ENCODE measurements at regions not wholly inside any gene's neighbourhood (a gene's known extent, or its start where the extent isn't known, plus 50 kb on each side); places are given as distances from the start of the nearest gene placed in this dataset.

DNA sequence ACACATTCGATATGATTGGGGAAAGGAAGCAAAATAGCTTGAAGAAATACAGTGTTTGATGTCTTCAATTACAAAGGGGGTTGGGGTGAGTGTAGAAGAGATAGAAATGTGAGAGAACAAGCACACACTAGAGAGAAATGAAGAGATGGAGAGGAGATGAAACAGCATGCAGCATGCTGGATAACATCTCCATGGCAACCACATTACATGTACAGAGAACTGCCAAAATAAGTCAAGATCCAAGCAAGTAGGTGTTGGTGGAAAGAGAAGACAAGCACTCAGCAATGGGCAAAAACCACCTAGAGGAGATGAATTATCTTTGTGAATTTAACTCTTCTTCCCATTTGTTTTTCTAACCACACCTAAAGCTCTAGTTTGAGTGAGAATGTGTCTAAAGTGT is 289.8 kb downstream of the GRIN2B start:
- DNase-seq (ENCODE audit: low read depth in 2 of 3, low spot score in 2 of 3) = no peak

DNA sequence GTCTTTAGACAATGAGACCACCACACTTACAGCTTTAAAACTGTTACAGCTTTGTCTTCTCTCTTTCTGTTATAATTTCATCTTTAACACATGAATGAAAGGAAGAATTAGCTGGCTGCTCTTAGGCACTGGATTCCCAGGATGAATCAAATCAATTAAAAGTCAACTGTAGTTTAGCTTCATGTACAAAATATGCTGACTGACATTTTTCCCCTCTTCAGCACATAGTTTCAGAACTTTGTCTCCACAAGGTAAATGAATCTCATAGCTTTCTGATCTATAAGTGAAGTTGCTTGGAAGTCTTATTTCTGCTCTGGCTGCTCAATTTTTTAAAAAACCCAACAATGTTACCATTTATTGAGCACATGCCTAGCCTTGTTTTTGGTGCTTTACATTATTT is 293.8 kb downstream of the GRIN2B start:
- DNase-seq (ENCODE audit: low read depth in 2 of 3, low spot score in 2 of 3) = no peak

DNA sequence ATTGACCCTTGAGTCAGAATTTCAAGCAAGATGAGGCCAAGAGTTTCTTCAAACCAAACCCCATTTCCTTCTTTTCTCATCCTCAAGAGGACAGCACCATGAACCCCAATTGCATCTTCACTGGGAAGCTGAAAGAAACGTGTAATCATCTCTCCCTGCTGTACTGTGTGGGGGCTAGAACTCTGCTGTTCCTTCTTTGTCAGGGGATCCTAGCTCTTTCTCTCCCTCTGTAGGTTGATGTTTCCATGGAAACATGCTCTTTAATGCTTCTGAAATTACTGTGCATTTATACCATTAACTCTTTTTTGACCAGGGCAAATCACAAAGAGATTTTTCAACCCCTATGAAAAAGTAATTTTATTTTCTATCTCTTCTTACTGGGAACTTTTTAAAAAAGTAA is 295.1 kb downstream of the GRIN2B start:
- DNase-seq (ENCODE audit: low read depth in 2 of 3, low spot score in 2 of 3) = no peak

DNA sequence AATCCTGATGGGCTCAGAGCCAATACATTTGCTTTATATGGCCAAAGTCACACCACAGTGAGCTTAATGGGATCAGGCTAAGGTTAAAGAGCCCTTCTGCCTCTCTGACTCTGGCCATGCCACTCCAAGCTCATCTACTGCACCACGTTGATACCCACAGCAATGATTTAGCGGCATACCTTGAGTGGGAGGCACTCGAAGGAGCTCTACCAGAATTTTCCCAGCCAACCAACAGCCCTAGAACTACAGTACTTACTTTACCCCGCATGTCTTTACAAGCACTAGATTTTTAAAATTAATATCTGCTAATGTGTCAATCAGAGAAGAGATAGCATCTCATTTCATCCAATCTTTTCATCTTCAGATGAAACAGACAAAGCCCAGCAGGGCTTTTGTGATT is 300.5 kb downstream of the GRIN2B start:
- DNase-seq (ENCODE audit: low read depth in 2 of 3, low spot score in 2 of 3) = no peak

DNA sequence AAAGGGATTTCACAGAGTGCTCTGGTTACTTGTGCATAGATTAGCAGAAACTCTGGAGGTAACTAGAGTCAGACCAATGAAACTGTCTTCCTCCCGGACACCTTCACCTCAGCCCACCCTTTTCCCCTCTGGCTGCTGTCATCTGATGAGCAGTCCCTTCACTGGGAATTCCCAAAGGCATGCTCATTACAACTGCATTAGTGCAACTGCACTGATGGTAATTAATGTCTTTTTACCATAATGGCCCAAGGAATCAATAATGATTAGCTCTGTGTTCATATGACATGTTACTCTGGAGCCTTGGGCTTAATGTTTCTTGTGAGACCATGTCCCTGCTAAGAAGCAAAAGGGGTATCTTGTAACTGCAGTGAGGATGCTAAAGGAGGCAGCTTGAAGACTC is 304.5 kb downstream of the GRIN2B start:
- no peak for DNase-seq (ENCODE audit: low read depth in 2 of 3, low spot score in 2 of 3)

DNA sequence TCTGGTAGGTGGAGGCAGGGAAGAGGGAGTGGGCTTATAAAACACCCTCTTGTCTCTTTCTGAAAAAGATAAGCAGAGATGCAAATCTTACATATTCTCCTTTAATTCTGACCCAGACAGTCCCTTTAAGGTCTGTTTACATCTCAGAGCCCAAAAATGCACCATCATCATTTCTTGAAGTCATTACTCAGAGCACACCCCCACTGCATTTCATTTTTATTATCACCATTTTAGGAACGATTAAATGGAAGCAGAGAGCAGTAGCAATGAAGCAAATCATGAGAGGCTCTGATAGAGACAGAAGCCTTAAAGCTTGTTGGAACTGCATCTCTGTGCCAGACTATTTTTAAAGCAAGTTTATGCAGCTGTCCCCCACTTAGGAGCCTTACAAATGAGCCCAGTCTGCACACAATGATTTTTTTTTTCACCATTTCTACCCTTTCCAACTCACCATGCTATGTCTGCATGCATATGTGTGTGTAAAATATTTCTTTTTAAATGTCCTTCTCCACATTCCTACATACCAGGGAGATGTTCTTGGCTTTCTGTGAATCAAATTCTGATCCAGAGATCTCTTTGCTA is 311.0 kb downstream of the GRIN2B start:
- DNase-seq (ENCODE audit: low read depth in 2 of 3, low spot score in 2 of 3) = no peak

DNA sequence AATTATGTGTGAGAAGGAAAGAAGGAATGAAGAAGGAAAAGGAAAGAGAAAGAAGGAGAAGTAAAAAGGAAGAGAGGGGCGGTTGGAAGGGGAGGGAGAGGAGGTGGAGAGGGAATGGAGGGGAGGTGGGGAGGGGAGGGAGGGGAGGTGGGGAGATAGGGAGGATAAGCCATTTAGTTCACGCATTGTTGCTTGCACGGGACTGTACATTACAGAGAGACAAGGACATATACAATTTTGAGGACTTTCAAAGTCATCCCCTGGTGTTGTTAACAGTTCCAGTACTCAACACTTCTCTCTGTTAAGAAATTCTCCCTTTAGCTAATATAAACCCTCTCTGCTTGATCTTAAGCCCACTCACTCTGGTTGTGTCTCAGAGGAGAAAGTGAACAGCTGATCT is 312.5 kb downstream of the GRIN2B start:
- no peak for DNase-seq (ENCODE audit: low read depth in 2 of 3, low spot score in 2 of 3)

DNA sequence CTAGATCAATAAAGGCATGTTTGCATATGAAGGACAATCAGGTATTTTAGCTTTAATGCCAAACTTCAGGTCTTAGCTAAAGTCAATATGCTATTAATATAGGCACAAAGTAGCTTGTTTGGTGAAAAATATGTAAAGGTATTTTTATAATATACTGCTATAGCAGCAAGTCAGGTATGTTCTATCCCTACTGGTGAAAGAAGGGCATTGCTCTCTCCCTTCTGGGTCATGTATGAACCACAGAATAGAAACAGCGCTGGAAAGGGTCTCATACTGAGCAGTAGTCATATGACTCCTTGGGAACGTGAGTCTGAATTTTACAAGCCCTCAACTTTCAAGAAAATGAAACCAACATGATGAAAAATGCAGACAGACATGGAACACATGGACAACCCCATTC is 314.6 kb downstream of the GRIN2B start:
- DNase-seq (ENCODE audit: low read depth in 2 of 3, low spot score in 2 of 3) = no peak

DNA sequence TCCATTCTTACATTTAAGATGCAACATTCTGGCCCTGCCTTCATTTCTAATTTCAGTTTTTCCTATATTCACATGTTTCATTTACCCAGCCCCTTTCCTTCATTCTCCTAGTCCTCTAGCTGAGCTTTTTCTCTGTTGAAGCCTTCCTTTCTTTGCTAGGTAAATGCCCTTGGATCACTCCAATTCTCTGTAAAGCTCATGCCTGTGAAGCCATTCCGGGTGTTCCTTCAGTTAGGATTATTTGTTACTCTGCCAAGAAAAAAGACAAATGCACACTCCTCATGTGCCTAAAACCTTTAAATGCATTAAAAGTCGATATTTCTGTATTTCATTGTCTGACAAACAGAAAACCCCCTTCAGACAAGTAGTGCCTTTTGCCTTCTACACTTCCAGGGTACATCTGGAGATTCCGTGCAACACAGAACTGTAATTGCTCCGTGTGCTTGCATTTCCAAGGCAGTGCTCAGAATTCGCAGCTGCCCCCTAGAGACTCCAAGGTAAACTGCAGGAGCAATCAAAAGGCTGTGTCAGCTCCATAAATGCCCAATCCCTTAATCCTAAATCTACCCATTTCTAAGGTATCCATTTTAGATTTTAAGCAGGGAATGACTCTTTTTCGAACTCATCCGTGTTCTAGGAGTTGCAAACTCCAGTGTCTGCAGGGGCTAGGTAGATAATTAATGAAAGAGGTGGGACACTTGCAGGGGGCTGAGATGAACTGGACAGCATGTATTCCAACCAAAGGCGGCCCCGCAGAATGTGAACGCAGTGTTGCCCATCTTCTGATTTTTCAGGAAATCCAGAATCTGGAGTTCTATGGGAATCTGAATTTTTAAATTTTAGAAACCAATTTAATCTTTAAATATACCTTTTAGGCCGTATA is 320.2 kb downstream of the GRIN2B start:
- DNase-seq (ENCODE audit: low read depth in 2 of 3, low spot score in 2 of 3) = peak in 2 of 3 donors; percentile 11 to 45

DNA sequence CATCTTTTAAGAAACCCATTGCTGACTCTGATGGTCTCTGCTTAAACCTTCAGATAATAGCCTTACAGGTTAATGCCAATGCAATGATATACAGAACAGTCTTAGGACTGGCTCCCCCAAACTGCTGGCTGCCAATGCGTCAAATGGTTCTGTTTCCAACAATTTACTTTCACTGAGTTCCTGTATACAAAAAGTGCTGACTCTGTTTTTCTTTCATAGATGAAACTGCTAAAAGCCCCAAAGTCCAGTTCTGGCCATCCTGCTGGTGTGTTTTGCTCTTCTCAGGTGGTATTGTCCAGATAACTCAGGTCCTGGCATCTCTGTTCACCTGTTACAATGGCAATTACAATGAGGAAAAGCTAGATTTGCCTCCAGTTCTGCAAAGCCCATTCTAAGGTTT is 326.9 kb downstream of the GRIN2B start:
- no peak for DNase-seq (ENCODE audit: low read depth in 2 of 3, low spot score in 2 of 3)

DNA sequence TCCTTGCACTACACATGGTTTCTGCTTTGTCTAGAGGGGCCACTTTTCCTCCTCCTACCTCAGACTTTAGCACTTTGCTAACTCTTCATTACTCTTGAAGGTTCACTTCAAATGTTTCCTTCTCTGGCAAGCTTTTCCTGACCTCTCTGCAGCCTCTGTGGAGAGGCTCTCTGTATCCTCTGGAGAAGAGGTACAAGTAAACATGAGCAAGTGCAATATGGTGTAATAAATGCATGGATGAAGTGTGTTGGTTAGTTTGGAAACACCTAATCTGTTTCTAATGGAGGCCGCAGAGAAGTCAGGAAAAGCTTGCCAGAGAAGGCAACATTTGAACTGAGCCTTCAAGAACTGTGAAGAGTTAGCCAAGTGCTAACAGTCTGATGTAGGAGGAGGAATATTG is 329.3 kb downstream of the GRIN2B start:
- DNase-seq (ENCODE audit: low read depth in 2 of 3, low spot score in 2 of 3) = no peak

DNA sequence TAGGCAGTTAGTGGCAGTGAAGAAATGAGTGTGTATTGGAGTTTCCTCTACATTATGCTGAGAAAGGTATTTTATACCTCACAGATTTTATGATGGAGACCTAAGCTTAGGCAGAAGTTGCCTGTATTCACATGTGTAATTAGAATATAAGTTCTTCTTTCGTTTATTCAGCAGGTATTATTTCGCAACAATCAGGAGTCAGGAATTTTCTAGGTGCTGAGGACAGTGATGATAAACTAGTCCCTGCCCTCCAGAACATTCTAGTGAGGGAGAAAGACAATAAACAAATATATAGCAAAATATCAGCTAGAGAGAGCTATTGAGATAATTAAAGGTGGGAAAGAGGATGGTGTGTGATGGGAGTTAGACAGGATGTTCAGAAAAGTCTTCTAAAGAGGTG is 345.7 kb downstream of the GRIN2B start:
- no peak for DNase-seq (ENCODE audit: low read depth in 2 of 3, low spot score in 2 of 3)

DNA sequence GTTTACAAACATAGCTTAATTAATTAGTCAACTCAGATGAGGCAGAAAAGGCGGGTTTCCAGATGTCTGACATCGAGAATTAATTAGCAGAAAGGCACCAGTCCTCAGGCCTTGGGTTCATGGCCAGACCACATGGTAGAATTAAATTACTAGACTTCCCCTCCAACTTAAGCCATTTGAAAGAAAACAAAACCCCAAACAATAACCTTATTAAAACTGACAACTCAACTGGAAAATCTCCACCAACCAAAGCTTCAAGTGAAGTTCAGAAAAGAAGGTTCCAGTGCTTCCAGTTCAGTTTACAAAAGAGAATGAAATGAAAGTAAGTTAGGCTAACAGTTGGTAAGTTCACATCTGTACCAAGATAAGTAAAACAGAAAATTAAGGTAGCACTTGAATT is 349.5 kb downstream of the GRIN2B start:
- DNase-seq (ENCODE audit: low read depth in 2 of 3, low spot score in 2 of 3) = no peak

DNA sequence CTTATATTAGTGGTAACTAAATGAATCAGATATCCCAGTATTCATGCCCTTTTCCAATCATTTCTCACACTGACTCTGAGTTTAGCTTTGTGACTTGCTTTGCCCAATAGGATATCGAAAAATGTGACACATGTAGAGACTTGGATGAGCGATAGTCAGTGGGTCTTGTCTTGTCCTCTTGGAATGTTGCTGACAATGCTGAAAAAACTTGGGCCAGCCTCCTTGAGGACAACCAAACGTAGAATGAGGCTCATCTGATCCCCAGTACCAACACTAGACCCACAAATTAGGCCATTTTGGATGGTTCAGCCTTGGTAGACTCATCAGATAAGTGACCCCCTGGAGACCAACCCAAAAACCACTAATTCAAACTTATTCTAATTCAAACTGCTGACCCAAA is 351.0 kb downstream of the GRIN2B start:
- no peak for DNase-seq (ENCODE audit: low read depth in 2 of 3, low spot score in 2 of 3)

DNA sequence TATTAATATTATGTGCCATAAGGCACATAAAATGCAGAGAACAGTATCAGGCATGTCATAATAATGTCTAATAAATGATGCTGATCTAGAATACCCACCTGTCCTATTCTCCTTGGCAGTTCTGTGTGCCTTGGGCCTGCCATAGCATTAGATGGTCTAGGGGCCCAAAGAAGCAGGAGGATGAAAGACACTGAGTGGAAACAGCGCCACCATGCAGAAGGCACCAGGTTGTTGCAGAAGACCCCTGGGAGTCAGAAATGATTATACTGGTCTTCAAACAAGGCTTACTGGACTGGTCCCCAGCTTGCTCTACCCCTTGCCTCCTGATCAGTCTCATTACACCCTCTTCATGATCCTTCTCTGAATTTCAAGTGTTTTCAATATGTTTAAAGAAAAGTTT is 353.3 kb downstream of the GRIN2B start:
- DNase-seq (ENCODE audit: low read depth in 2 of 3, low spot score in 2 of 3) = no peak

DNA sequence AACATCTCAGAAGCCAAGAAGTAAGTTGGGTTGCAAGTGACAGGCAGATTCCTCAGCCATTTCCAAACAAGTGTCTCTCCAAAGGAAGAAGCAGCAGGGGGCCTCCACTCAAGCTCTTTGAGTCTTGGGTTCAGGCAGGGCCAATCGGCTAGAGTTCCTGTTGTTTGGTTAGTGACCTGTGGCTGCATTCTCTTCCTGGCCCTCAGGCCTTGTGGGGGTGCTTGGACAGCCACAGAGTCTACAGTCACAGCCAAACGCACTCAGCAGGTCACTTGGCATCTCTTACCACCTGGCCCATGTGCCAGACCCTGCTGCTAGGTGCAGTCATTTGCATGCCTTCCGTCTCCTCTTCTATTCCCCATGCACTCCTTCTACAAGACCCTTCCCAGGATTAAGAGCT is 353.9 kb downstream of the GRIN2B start:
- DNase-seq (ENCODE audit: low read depth in 2 of 3, low spot score in 2 of 3) = no peak

DNA sequence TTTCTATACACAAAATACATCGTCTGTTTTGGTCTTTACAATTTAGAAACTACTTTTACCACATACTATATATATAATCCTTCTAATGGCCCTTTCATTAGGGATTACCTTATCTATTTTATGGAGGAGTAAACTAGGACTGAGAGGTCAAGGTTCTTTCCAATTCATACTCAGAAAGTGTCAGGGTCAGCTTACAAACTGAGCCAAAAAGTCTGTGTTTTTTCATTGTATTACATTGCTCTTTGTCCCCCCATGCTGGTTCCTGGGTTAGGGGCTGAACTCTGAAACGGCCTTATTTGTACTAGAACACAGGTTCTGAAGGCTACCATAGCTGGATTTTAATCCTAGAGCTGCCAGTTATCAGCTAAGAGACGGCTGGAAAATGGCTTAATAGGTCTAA is 368.1 kb downstream of the GRIN2B start:
- no peak for DNase-seq (ENCODE audit: low read depth in 2 of 3, low spot score in 2 of 3)

DNA sequence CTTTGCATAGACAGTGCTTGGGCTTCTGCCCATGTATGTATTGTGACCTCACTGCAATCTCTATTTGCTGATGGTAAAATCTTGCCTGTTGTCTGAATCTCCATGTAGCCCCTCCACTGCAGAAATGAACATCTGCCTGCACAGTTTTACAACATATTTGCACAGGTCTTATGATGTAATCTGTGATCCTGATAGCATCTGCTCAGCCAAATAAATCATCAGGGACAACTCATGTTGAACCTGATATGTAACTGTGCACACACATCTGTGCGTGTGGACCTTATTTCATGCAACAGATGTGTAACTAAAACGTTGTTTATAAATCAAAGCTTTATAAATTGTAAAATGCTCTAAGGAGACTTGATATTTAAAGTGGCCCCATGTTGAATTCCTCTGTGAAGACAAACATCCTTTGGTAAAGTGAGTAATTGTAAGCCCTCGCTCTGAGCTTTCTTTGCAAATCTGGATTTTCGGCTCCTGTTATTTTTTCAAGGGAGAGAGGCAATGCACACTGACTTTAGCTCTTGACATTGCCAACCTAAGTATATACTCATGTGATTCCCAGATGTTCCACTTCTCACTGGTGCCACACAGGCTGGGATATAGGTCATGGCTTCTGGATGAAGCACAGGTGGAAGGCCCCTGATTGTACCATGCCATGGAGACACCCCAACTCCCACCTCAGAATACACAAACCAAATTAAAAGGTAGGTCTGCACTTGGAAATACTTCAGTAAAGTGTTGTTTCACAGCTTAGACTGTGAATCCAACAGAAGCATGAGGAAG is 371.3 kb downstream of the GRIN2B start:
- DNase-seq (ENCODE audit: low read depth in 2 of 3, low spot score in 2 of 3) = no peak

DNA sequence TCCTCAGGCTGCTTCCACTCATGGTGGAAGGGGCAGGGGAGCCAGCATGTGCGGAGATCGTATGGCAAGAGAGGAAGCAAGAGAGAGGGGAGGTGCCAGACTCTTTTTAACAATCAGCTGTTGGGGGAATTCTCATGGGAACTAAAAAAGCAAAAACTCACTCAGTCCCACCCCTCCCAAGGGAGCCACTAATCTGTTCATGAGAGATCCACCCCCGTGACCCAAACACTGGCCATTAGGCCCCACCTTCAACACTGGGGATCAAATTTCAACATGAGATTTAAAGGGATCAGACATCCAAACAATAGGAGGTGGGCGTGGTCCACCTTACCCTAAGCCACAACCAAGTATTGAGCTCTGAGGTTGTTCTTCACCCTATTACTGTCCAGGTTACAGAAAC is 375.1 kb downstream of the GRIN2B start:
- DNase-seq (ENCODE audit: low read depth in 2 of 3, low spot score in 2 of 3) = no peak

DNA sequence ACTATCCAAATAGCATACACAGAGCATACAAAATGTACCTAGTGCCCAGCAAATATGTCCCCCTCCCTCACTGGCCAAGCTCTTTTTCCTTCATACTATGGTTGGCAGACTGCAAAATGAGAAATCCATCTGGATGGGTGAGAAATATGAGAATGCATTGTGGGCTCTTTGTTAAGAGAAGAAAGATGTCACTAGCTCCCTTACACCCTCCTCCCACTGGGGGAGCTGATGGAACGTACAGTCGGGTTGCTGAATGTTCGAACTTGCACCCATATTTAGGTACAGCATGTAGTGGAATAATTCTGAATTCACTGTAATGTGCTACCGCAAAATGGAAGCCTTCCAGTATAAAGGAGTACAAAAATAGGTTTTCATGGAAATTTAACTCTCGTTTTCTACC is 377.4 kb downstream of the GRIN2B start:
- no peak for DNase-seq (ENCODE audit: low read depth in 2 of 3, low spot score in 2 of 3)

DNA sequence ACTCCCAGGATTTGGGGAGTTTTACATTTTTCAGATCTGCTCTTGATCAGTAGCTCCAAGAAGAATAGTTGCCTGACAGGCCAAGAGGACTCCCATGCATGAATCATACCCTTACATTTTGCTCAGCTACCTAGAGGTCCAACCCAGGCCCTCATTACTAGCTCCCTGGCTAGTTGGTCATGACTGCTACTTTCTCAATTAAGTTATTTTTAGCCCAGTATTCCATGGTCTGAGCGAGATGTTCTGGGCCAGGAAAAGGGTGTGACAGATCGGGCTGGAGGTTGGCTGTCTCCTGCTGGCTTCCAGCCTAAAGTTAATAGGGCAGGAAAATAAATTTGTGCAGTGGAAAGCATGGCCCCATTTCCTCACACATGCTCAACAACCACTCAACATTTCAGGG is 379.2 kb downstream of the GRIN2B start:
- no peak for DNase-seq (ENCODE audit: low read depth in 2 of 3, low spot score in 2 of 3)

DNA sequence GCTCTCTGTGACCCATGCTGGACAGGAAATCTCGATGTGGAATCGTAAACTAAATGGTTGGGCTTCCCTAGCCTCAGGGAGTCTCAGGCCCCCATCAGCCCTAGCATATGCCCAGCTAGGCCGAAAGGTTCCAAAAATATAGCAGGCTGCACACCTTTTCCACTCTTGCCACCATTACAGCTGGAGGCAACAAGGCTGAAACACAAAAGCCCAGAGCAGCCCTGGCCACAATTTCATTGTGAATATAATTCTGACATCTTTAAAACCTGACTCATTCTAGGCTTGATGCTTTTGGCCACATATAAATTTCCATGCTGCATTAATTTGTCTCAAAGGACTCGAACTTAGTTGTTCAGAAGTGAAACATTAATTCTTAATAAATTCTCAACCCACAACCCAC is 382.2 kb downstream of the GRIN2B start:
- no peak for DNase-seq (ENCODE audit: low read depth in 2 of 3, low spot score in 2 of 3)
